Keratinocyte (primary cell): ENCODE measurements at regions not wholly inside any gene's neighbourhood (a gene's known extent, or its start where the extent isn't known, plus 50 kb on each side); places are given as distances from the start of the nearest gene placed in this dataset.

Experiments
- DNase-seq: peaks from one replicate; pipeline ENCODE4 v3.0.0-alpha.2; 2011; ENCODE audit warnings: low read depth, missing footprints, low spot score
- FAIRE-seq: peaks from 2 replicates; lab custom pipeline; 2011; peaks lifted over from hg19 to GRCh38; lab: Jason Lieb, UNC
- H2AFZ ChIP-seq: 2 replicates; pipeline ENCODE4 v1.6.0; 2012; ENCODE audit warnings: low read length, control low read depth, inconsistent platforms; ENCODE audit not compliant: control insufficient read depth
- H3K27ac ChIP-seq: 2 replicates; pipeline ENCODE4 v1.5.1; 2011; ENCODE audit warnings: low read length; ENCODE audit not compliant: control insufficient read depth, insufficient read depth
- H3K27me3 ChIP-seq: 3 replicates; pipeline ENCODE4 v1.6.0; 2011; ENCODE audit warnings: low read length; ENCODE audit not compliant: control insufficient read depth, insufficient read depth; ENCODE audit errors: extremely low read depth
- H3K36me3 ChIP-seq, 2 experiments: 2 replicates in 1 of 2; 3 replicates in 1 of 2; pipeline ENCODE4 v1.5.1; 2011; ENCODE audit warnings: low read length in 2 of 2, mild to moderate bottlenecking in 1 of 2; ENCODE audit not compliant: control insufficient read depth in 2 of 2, insufficient read depth in 2 of 2; ENCODE audit errors: extremely low read depth in 1 of 2
- H3K4me1 ChIP-seq: 3 replicates; pipeline ENCODE4 v1.5.1; 2011; ENCODE audit warnings: low read length; ENCODE audit not compliant: control insufficient read depth, insufficient read depth; ENCODE audit errors: extremely low read depth
- H3K4me2 ChIP-seq: 3 replicates; pipeline ENCODE4 v1.6.0; 2011; ENCODE audit warnings: low read depth, low read length; ENCODE audit not compliant: control insufficient read depth, insufficient read depth; ENCODE audit errors: extremely low read depth
- H3K4me3 ChIP-seq, 3 experiments: fragments of 200-600 bp in 1 of 3; sonication (generic) in 1 of 3; 2 replicates in 2 of 3; 3 replicates in 1 of 3; pipeline ENCODE4 v1.5.1; 2011 to 2016; ENCODE audit warnings: low read length in 3 of 3, mild to moderate bottlenecking in 3 of 3, control low read depth in 2 of 3, inconsistent platforms in 1 of 3, low read depth in 1 of 3, mixed read lengths in 1 of 3, mixed run types in 1 of 3, moderate library complexity in 1 of 3; ENCODE audit not compliant: control insufficient read depth in 2 of 3, insufficient read depth in 2 of 3; ENCODE audit errors: extremely low read depth in 1 of 3
- H3K79me2 ChIP-seq: 2 replicates; pipeline ENCODE4 v1.6.0; 2012; ENCODE audit warnings: low read length; ENCODE audit not compliant: control insufficient read depth, insufficient read depth
- H3K9ac ChIP-seq: 3 replicates; pipeline ENCODE4 v1.6.0; 2011; ENCODE audit warnings: low read length; ENCODE audit not compliant: control insufficient read depth, insufficient read depth; ENCODE audit errors: extremely low read depth
- H3K9me1 ChIP-seq: 3 replicates; pipeline ENCODE4 v1.6.0; 2011; ENCODE audit warnings: low read length; ENCODE audit not compliant: control insufficient read depth, insufficient read depth; ENCODE audit errors: extremely low read depth
- H3K9me3 ChIP-seq: 2 replicates; pipeline ENCODE4 v1.5.1; 2012; ENCODE audit warnings: low read depth, low read length; ENCODE audit not compliant: control insufficient read depth
- H4K20me1 ChIP-seq: 3 replicates; pipeline ENCODE4 v1.6.0; 2011; ENCODE audit warnings: low read length; ENCODE audit not compliant: control insufficient read depth, insufficient read depth; ENCODE audit errors: extremely low read depth
- EZH2 ChIP-seq: IDR thresholded peaks from one replicate; pipeline ENCODE4 v1.6.1; 2012; ENCODE audit warnings: inconsistent platforms, mild to moderate bottlenecking, low read length, moderate library complexity
- dilution Hi-C: fragments of 300-500 bp; cut with MboI; formaldehyde crosslinking; loops from one replicate; pipeline ENCODE4 v1.7.0; 2020; ENCODE audit warnings: low sequenced_read_pairs; ENCODE audit not compliant: extremely low pct_ligation_motif_present
- TF ChIP-seq, protein P1 (sequence below), 3 experiments: IDR thresholded peaks in 1 of 3; conservative IDR thresholded peaks in 1 of 3; optimal IDR thresholded peaks in 1 of 3; 2 replicates in 2 of 3; 3 replicates in 1 of 3; pipeline versions ENCODE3 to v1.5.1; 2011; ENCODE audit warnings: low read length in 3 of 3, mild to moderate bottlenecking in 3 of 3, moderate library complexity in 2 of 3, control low read depth in 1 of 3, inconsistent platforms in 1 of 3; ENCODE audit not compliant: insufficient read depth in 2 of 3; ENCODE audit errors: extremely low read depth in 1 of 3

- H4K20me1 ChIP-seq, result no peaks in the 10 kb centered on the region
- H3K27me3 ChIP-seq, result no peaks in the 10 kb centered on the region
- no peak for TF ChIP-seq EZH2
- TF ChIP-seq, protein P1, sequence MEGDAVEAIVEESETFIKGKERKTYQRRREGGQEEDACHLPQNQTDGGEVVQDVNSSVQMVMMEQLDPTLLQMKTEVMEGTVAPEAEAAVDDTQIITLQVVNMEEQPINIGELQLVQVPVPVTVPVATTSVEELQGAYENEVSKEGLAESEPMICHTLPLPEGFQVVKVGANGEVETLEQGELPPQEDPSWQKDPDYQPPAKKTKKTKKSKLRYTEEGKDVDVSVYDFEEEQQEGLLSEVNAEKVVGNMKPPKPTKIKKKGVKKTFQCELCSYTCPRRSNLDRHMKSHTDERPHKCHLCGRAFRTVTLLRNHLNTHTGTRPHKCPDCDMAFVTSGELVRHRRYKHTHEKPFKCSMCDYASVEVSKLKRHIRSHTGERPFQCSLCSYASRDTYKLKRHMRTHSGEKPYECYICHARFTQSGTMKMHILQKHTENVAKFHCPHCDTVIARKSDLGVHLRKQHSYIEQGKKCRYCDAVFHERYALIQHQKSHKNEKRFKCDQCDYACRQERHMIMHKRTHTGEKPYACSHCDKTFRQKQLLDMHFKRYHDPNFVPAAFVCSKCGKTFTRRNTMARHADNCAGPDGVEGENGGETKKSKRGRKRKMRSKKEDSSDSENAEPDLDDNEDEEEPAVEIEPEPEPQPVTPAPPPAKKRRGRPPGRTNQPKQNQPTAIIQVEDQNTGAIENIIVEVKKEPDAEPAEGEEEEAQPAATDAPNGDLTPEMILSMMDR (optimal IDR thresholded peaks at IDR 0.05 in 1 of 3, IDR thresholded peaks at IDR 0.05 in 1 of 3, conservative IDR thresholded peaks at IDR 0.05 in 1 of 3; ENCODE audit: extremely low read depth in 1 of 3, insufficient read depth in 2 of 3, low read length in 3 of 3), result no peak
- H3K27ac ChIP-seq, result no peak overlapping the region
- no peaks in the 10 kb centered on the region for H3K4me1 ChIP-seq
- no peaks in the 10 kb centered on the region for H3K9me1 ChIP-seq
- dilution Hi-C loops, result no loop called here
- no peak overlapping the region for H3K4me3 ChIP-seq
- DNase-seq (no peak), FAIRE-seq (no peak)
- no peaks in the 10 kb centered on the region for H3K79me2 ChIP-seq
- no peaks in the 10 kb centered on the region for H3K36me3 ChIP-seq
- no peak overlapping the region for H2AFZ ChIP-seq
- no peak overlapping the region for H3K4me2 ChIP-seq
- no peaks in the 10 kb centered on the region for H3K9me3 ChIP-seq
- H3K9ac ChIP-seq, result no peak overlapping the region
Measured at GRCh38 chr2:16186661-16187481, 246.5 kb downstream of the MYCN start.

- no peak for DNase-seq
- TF ChIP-seq EZH2, result no peak
- TF ChIP-seq, protein P1 (optimal IDR thresholded peaks at IDR 0.05 in 1 of 3, IDR thresholded peaks at IDR 0.05 in 1 of 3, conservative IDR thresholded peaks at IDR 0.05 in 1 of 3; ENCODE audit: extremely low read depth in 1 of 3, insufficient read depth in 2 of 3, low read length in 3 of 3), result no peak
- dilution Hi-C loops, result no loop called here
- no peak for FAIRE-seq
- Histone ChIP-seq H3K36me3 (no peaks in the 10 kb centered on the region), H3K4me1 (no peaks in the 10 kb centered on the region), H3K4me2 (no peak overlapping the region), H3K79me2 (no peaks in the 10 kb centered on the region), H3K4me3 (no peak overlapping the region), H4K20me1 (no peaks in the 10 kb centered on the region), H3K9ac (no peak overlapping the region), H3K27me3 (no peaks in the 10 kb centered on the region), H3K9me1 (no peaks in the 10 kb centered on the region), H3K27ac (no peak overlapping the region), H2AFZ (no peak overlapping the region), H3K9me3 (no peaks in the 10 kb centered on the region)
Measured at GRCh38 chr2:16185801-16186272, 245.5 kb downstream of the MYCN start.
